Glomerular visceral epithelial cell (primary cell): ENCODE measurements at regions not wholly inside any gene's neighbourhood (a gene's known extent, or its start where the extent isn't known, plus 50 kb on each side); places are given as distances from the start of the nearest gene placed in this dataset.
"Not testable (repeated sequence)": the region's sequence is repeated elsewhere in the genome, so short reads cannot be mapped to it uniquely, and the experiment has no call there.

Experiments
- DNase-seq: peaks from one replicate; pipeline ENCODE4 v3.0.0-alpha.2; 2016; ENCODE audit errors: extremely low spot score

GRCh38 chr20:1845163-1845523 lies 50.1 kb upstream of the SIRPA start:
- no peak for DNase-seq

GRCh38 chr20:1844325-1845162 lies 50.7 kb upstream of the SIRPA start:
- DNase-seq: no peak

GRCh38 chr20:1842281-1842680 lies 52.9 kb upstream of the SIRPA start:
- DNase-seq: no peak

- DNase-seq: peak; percentile 27
Measured at GRCh38 chr20:1841554-1842140, 53.6 kb upstream of the SIRPA start.

GRCh38 chr20:1840817-1841553 lies 54.2 kb upstream of the SIRPA start:
- DNase-seq: no peak

GRCh38 chr20:1839376-1840317 lies 55.6 kb upstream of the SIRPA start:
- DNase-seq: not testable (repeated sequence)

- DNase-seq: no peak
Measured at GRCh38 chr20:1838556-1839279, 56.5 kb upstream of the SIRPA start.

- DNase-seq: no peak
Measured at GRCh38 chr20:1835186-1836035, 59.8 kb upstream of the SIRPA start.

GRCh38 chr20:1833728-1834726 lies 61.2 kb upstream of the SIRPA start:
- DNase-seq: no peak

- no peak for DNase-seq
Measured at GRCh38 chr20:1833216-1833615, 62.0 kb upstream of the SIRPA start.

GRCh38 chr20:1832634-1833033 lies 62.6 kb upstream of the SIRPA start:
- no peak for DNase-seq

GRCh38 chr20:1831606-1832005 lies 63.6 kb upstream of the SIRPA start:
- no peak for DNase-seq

- DNase-seq: no peak
Measured at GRCh38 chr20:1831096-1831495, 64.1 kb upstream of the SIRPA start.

- peak; percentile 95 for DNase-seq
Measured at GRCh38 chr20:1830240-1830639, 65.0 kb upstream of the SIRPA start.

- DNase-seq: no peak
Measured at GRCh38 chr20:1829531-1829930, 65.7 kb upstream of the SIRPA start.

- DNase-seq: no peak
Measured at GRCh38 chr20:1828786-1829131, 66.4 kb upstream of the SIRPA start.

GRCh38 chr20:1827974-1828785 lies 67.0 kb upstream of the SIRPA start:
- peak; percentile 71 for DNase-seq

- DNase-seq: no peak
Measured at GRCh38 chr20:1827510-1827973, 67.7 kb upstream of the SIRPA start.
